CD4-positive, alpha-beta memory T cell (primary cell): ENCODE measurements at regions not wholly inside any gene's neighbourhood (a gene's known extent, or its start where the extent isn't known, plus 50 kb on each side); places are given as distances from the start of the nearest gene placed in this dataset.

Source experiments
- CTCF ChIA-PET: fragments of 350-600 bp; sonication (Branson Sonifier 250); formaldehyde crosslinking; loops from one replicate; lab custom pipeline; 2021; ENCODE audit warnings: inconsistent platforms; ENCODE audit not compliant: partially characterized antibody; lab: Charles Lee
- POLR2A ChIA-PET: fragments of 350-600 bp; sonication (Branson Sonifier 250); formaldehyde crosslinking; loops from one replicate; lab custom pipeline; 2021; ENCODE audit not compliant: partially characterized antibody; lab: Charles Lee
- DNase-seq, 5 donors: peaks; one replicate each; pipeline versions ENCODE4 v3.0.0 to v3.0.0-alpha.2; 2020 to 2022; ENCODE audit warnings: mixed read lengths in 1 of 5
- H3K27ac ChIP-seq: one replicate; pipeline ENCODE4 v1.7.0; 2013; ENCODE audit warnings: low read depth, low read length
- H3K27me3 ChIP-seq: 2 replicates; pipeline ENCODE4 v1.7.0; 2013; ENCODE audit warnings: mild to moderate bottlenecking, low read length, moderate library complexity; ENCODE audit not compliant: insufficient read depth
- H3K36me3 ChIP-seq: 2 replicates; pipeline ENCODE4 v1.7.0; 2013; ENCODE audit warnings: mild to moderate bottlenecking, low read length, moderate library complexity; ENCODE audit not compliant: insufficient read depth
- H3K4me1 ChIP-seq: 2 replicates; pipeline ENCODE4 v1.7.0; 2013; ENCODE audit warnings: mild to moderate bottlenecking, low read length, moderate library complexity; ENCODE audit not compliant: insufficient read depth
- H3K4me3 ChIP-seq, 2 donors: one replicate each; pipeline ENCODE4 v1.7.0; 2013; ENCODE audit warnings: low read length in 2 of 2, mild to moderate bottlenecking in 1 of 2
- H3K9me3 ChIP-seq, 2 donors: one replicate each; pipeline ENCODE4 v1.7.0; 2013; ENCODE audit warnings: low read length in 2 of 2, control low read depth in 1 of 2; ENCODE audit not compliant: control insufficient read depth in 1 of 2
- H3K27ac Mint-ChIP-seq, 7 donors: one replicate each; pipeline ENCODE4 v1.8.0; 2020 to 2021; ENCODE audit warnings: mixed read lengths in 7 of 7, mild to moderate bottlenecking in 6 of 7, inconsistent platforms in 3 of 7, moderate library complexity in 3 of 7
- H3K27me3 Mint-ChIP-seq, 2 donors: one replicate each; pipeline ENCODE4 v1.8.0; 2020 to 2021; ENCODE audit warnings: mixed read lengths in 2 of 2
- H3K36me3 Mint-ChIP-seq, 2 donors: one replicate each; pipeline ENCODE4 v1.8.0; 2020 to 2021; ENCODE audit warnings: mixed read lengths in 2 of 2, inconsistent platforms in 1 of 2, mild to moderate bottlenecking in 1 of 2
- H3K4me1 Mint-ChIP-seq, 4 donors: one replicate each; pipeline ENCODE4 v1.8.0; 2020 to 2021; ENCODE audit warnings: mixed read lengths in 4 of 4, mild to moderate bottlenecking in 1 of 4
- H3K4me3 Mint-ChIP-seq, 8 donors: one replicate each; pipeline ENCODE4 v1.8.0; 2020 to 2021; ENCODE audit warnings: mixed read lengths in 8 of 8, mild to moderate bottlenecking in 7 of 8, moderate library complexity in 6 of 8, inconsistent platforms in 3 of 8
- H3K9me3 Mint-ChIP-seq, 8 donors: one replicate each; pipeline ENCODE4 v1.8.0; 2020 to 2021; ENCODE audit warnings: mixed read lengths in 8 of 8, mild to moderate bottlenecking in 5 of 8, inconsistent platforms in 3 of 8, moderate library complexity in 1 of 8
- intact Hi-C: fragments of 100-400 bp; cut with micrococcal nuclease; formaldehyde crosslinking; loops from one replicate; pipeline ENCODE4 v1.15.1; 2023

- ChIA-PET POLR2A (no interaction called here), CTCF (no interaction called here)
- Mint-ChIP-seq H3K27me3 (peaks cover 0 to 2% of the 10 kb centered on the region in 2 donors), H3K4me3 (no peak overlapping the region), H3K4me1 (no peaks in the 10 kb centered on the region), H3K9me3 (peaks cover 0 to 16% (median 7%) of the 10 kb centered on the region in 8 donors), H3K36me3 (no peaks in the 10 kb centered on the region), H3K27ac (no peak overlapping the region)
- Histone ChIP-seq H3K9me3 (no peaks in the 10 kb centered on the region), H3K27me3 (no peaks in the 10 kb centered on the region), H3K4me1 (no peaks in the 10 kb centered on the region), H3K4me3 (no peak overlapping the region), H3K27ac (no peak overlapping the region), H3K36me3 (no peaks in the 10 kb centered on the region)
- DNase-seq, result no peak
- intact Hi-C loops, result no loop called here
Measured at GRCh38 chr1:57976216-57976615, 552.4 kb upstream of the DAB1 start.

DNA sequence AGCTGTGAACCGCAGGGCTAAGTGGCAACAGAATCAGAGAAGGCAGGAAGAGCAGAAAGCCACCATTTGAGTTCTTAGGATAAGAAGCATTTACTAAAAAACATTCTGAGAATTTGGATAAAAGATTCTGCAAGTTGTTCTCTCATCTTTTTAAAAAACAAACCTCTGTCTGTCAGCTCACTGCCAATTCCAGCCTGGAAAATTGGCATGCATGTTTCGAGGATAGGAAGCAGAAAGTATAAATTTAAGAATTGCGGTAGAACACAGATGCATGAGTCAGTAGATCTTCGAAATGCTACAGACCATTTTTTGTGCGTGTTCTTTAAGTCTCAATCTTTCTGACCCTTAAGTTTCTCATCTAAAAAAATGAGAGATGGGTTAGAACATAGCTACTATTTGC lies 544.5 kb upstream of the DAB1 start:
- H3K9me3 Mint-ChIP-seq, result peaks cover 0 to 4% (median 0%) of the 10 kb centered on the region in 8 donors
- H3K9me3 ChIP-seq, result no peaks in the 10 kb centered on the region
- DNase-seq, result no peak
- intact Hi-C loops, result no loop called here
- H3K4me1 ChIP-seq, result no peaks in the 10 kb centered on the region
- no peaks in the 10 kb centered on the region for H3K36me3 ChIP-seq
- POLR2A ChIA-PET, result no interaction called here
- H3K4me3 ChIP-seq, result no peak overlapping the region
- CTCF ChIA-PET, result no interaction called here
- H3K27ac ChIP-seq, result no peak overlapping the region
- peaks cover 0 to 3% of the 10 kb centered on the region in 2 donors for H3K27me3 Mint-ChIP-seq
- H3K27me3 ChIP-seq, result no peaks in the 10 kb centered on the region
- H3K27ac Mint-ChIP-seq, result no peak overlapping the region
- no peaks in the 10 kb centered on the region for H3K36me3 Mint-ChIP-seq
- H3K4me3 Mint-ChIP-seq, result no peak overlapping the region
- H3K4me1 Mint-ChIP-seq, result no peaks in the 10 kb centered on the region

DNA sequence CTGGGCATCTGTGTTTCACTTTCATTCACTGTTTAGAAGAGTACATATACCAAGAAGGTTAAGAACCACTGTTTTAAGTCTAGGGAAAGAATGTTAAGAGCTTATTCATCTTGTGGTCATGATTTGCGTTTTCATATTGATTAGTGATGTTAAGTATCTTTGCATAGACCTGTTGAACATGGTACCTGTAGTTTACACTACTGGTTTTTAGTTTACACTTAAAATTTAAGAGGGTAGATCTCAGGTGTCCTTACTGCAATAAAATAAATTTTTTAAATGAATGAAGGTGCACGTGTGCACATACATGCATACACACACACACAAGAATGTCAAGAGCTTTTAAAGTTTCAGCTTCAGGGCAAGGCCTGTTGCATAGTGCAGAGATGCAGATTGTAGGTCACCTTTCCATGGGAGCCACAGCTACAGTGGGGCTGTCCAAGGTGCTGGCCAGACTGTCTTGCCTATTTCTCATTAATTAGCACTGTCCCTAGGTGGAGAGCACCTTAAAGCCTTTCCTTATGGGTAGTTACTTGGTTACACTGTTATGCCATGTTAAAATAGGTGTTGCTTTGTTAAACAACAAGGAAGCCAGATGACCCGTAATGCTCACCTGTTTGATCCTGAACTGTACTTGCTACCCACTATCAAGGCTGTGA lies 543.0 kb upstream of the DAB1 start:
- Mint-ChIP-seq H3K36me3 (no peaks in the 10 kb centered on the region), H3K9me3 (peaks cover 0 to 4% (median 0%) of the 10 kb centered on the region in 8 donors), H3K27ac (no peak overlapping the region), H3K4me1 (no peaks in the 10 kb centered on the region), H3K27me3 (peaks cover 0 to 3% of the 10 kb centered on the region in 2 donors), H3K4me3 (no peak overlapping the region)
- Histone ChIP-seq H3K4me1 (no peaks in the 10 kb centered on the region), H3K9me3 (no peaks in the 10 kb centered on the region), H3K27me3 (no peaks in the 10 kb centered on the region), H3K36me3 (no peaks in the 10 kb centered on the region), H3K27ac (no peak overlapping the region), H3K4me3 (no peak overlapping the region)
- intact Hi-C loops, result no loop called here
- ChIA-PET CTCF (interaction anchor here (1.5 kb wide), 1 partner anchor 197 kb away, joined by 3 read pairs; no protein-coding TSS in a partner anchor), POLR2A (no interaction called here)
- DNase-seq, result no peak

- peaks cover 0 to 4% (median 0%) of the 10 kb centered on the region in 8 donors for H3K9me3 Mint-ChIP-seq
- no peaks in the 10 kb centered on the region for H3K36me3 Mint-ChIP-seq
- Histone ChIP-seq H3K36me3 (no peaks in the 10 kb centered on the region), H3K9me3 (no peaks in the 10 kb centered on the region), H3K4me3 (no peak overlapping the region), H3K4me1 (no peaks in the 10 kb centered on the region), H3K27ac (no peak overlapping the region), H3K27me3 (no peaks in the 10 kb centered on the region)
- intact Hi-C loops, result no loop called here
- H3K27ac Mint-ChIP-seq, result no peak overlapping the region
- H3K27me3 Mint-ChIP-seq, result peaks cover 0 to 4% of the 10 kb centered on the region in 2 donors
- no peak for DNase-seq
- no peak overlapping the region for H3K4me3 Mint-ChIP-seq
- ChIA-PET CTCF (interaction anchor here (1.5 kb wide), 1 partner anchor 198 kb away, joined by 3 read pairs; no protein-coding TSS in a partner anchor), POLR2A (no interaction called here)
- no peaks in the 10 kb centered on the region for H3K4me1 Mint-ChIP-seq
Measured at GRCh38 chr1:57966340-57966739, 542.5 kb upstream of the DAB1 start.

GRCh38 chr1:57963581-57963980 lies 539.7 kb upstream of the DAB1 start:
- H3K27me3 Mint-ChIP-seq, result peaks cover 0 to 3% of the 10 kb centered on the region in 2 donors
- Histone ChIP-seq H3K27ac (no peak overlapping the region), H3K4me3 (no peak overlapping the region), H3K9me3 (no peaks in the 10 kb centered on the region), H3K36me3 (no peaks in the 10 kb centered on the region), H3K4me1 (no peaks in the 10 kb centered on the region), H3K27me3 (no peaks in the 10 kb centered on the region)
- no peaks in the 10 kb centered on the region for H3K36me3 Mint-ChIP-seq
- no peak overlapping the region for H3K4me3 Mint-ChIP-seq
- DNase-seq, result no peak
- no peaks in the 10 kb centered on the region for H3K4me1 Mint-ChIP-seq
- H3K27ac Mint-ChIP-seq, result no peak overlapping the region
- intact Hi-C loops, result no loop called here
- H3K9me3 Mint-ChIP-seq, result peaks cover 0 to 2% (median 0%) of the 10 kb centered on the region in 8 donors
- ChIA-PET POLR2A (no interaction called here), CTCF (no interaction called here)

DNA sequence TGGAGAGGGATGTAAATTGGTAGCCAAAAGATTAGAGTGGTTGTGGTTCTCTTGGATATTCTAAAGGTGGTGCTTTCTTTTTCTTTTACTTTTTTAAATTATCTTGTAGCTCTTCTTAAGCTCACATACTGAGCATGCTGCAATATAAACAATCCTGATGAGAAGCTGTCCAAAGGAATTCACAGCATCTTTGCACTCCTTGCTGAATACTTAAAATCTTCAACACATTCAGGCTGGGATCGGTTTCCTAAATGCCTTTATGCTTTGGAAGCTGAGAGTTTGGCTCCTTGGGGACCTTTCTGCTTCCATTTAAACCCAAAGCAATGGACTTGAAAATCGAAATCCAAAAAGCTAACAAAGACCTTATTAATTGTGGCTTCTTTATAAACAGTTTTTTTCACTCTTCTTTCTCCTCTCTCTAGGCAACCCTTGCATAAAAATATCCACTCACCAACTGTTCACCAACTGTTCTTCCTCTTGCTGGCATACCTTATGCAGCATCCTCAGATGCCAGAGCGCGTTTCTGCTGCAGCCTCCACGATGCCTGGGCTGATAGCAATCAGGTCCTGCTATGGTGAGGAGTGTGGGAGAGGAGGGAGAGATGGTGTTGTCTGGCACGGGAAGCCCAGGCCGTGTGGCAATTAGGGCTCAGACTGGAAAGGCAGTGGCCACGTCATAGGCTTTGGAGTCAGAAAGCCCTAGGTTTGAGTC lies 535.8 kb upstream of the DAB1 start:
- ChIA-PET CTCF (no interaction called here), POLR2A (no interaction called here)
- Mint-ChIP-seq H3K4me3 (no peak overlapping the region), H3K27ac (no peak overlapping the region), H3K4me1 (no peaks in the 10 kb centered on the region), H3K36me3 (no peaks in the 10 kb centered on the region), H3K9me3 (no peaks in the 10 kb centered on the region), H3K27me3 (peaks cover 0 to 3% of the 10 kb centered on the region in 2 donors)
- Histone ChIP-seq H3K36me3 (no peaks in the 10 kb centered on the region), H3K27ac (no peak overlapping the region), H3K27me3 (no peaks in the 10 kb centered on the region), H3K4me1 (no peaks in the 10 kb centered on the region), H3K9me3 (no peaks in the 10 kb centered on the region), H3K4me3 (no peak overlapping the region)
- intact Hi-C loops, result no loop called here
- no peak for DNase-seq

GRCh38 chr1:57957576-57957975 lies 533.7 kb upstream of the DAB1 start:
- Mint-ChIP-seq H3K36me3 (no peaks in the 10 kb centered on the region), H3K27me3 (peaks cover 0 to 1% of the 10 kb centered on the region in 2 donors), H3K27ac (no peak overlapping the region), H3K4me1 (no peaks in the 10 kb centered on the region), H3K4me3 (no peak overlapping the region), H3K9me3 (peaks cover 0 to 1% (median 0%) of the 10 kb centered on the region in 8 donors)
- ChIA-PET POLR2A (no interaction called here), CTCF (no interaction called here)
- H3K27me3 ChIP-seq, result no peaks in the 10 kb centered on the region
- no peaks in the 10 kb centered on the region for H3K4me1 ChIP-seq
- no peaks in the 10 kb centered on the region for H3K9me3 ChIP-seq
- intact Hi-C loops, result no loop called here
- no peak for DNase-seq
- no peaks in the 10 kb centered on the region for H3K36me3 ChIP-seq
- no peak overlapping the region for H3K4me3 ChIP-seq
- H3K27ac ChIP-seq, result no peak overlapping the region
